ENCODE measurements at regions not wholly inside any gene's neighbourhood (a gene's known extent, or its start where the extent isn't known, plus 50 kb on each side); places are given as distances from the start of the nearest gene placed in this dataset.
"Not testable (repeated sequence)": the region's sequence is repeated elsewhere in the genome, so short reads cannot be mapped to it uniquely, and the experiment has no call there.

DNA sequence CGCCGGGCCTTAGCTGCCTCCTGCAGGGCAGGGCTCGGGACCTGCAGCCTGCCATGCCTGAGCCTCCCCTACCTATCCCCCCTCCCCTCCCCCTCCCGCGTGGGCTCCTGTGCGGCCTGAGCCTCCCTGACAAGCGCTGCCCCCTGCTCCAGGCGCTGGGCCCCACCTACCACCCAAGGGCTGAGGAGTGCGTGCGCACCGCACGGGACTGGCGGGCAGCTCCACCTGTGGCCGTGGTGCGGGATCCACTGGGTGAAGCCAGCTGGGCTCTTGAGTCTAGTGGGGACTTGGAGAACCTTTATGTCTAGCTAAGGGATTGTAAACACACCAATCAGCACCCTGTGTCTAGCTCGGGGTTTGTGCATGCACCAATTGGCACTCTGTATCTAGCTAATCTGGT lies 554.6 kb upstream of the ACTRT1 start:
- H3K36me3 ChIP-seq (replicated peaks in 1 of 2; ENCODE audit: control insufficient read depth in 2 of 2, insufficient read depth in 2 of 2, low read length in 2 of 2), result not testable (repeated sequence)

GRCh38 chrX:128606357-128606756 lies 554.2 kb upstream of the ACTRT1 start:
- not testable (repeated sequence) for H3K36me3 ChIP-seq (replicated peaks in 1 of 2; ENCODE audit: control insufficient read depth in 2 of 2, insufficient read depth in 2 of 2, low read length in 2 of 2); H3K4ac ChIP-seq (ENCODE audit: low read length); H3K14ac ChIP-seq (ENCODE audit: low read length); H3K23ac ChIP-seq (ENCODE audit: low read depth, low read length, poor library complexity); H3K4me1 ChIP-seq (ENCODE audit: control insufficient read depth in 2 of 2, insufficient read depth in 1 of 2, low read depth in 1 of 2, low read length in 2 of 2); H2BK120ac ChIP-seq (ENCODE audit: low read depth, low read length); H3K79me1 ChIP-seq (ENCODE audit: low read depth, low read length); H3K9ac ChIP-seq (ENCODE audit: low read depth, low read length, poor library complexity); H3K4me2 ChIP-seq (ENCODE audit: insufficient read depth, low read length, poor library complexity, severe bottlenecking); H2AK5ac ChIP-seq (ENCODE audit: low read depth, low read length); DNase-seq (ENCODE audit: low spot score); H2BK12ac ChIP-seq (ENCODE audit: low read length); H3K9me3 ChIP-seq (replicated peaks in 1 of 2; ENCODE audit: control insufficient read depth in 2 of 2, insufficient read depth in 1 of 2, low read depth in 1 of 2, low read length in 2 of 2); H2AFZ ChIP-seq (ENCODE audit: low read length); H3K18ac ChIP-seq (ENCODE audit: low read length); H4K91ac ChIP-seq (ENCODE audit: low read depth, low read length, poor library complexity); H2BK15ac ChIP-seq (ENCODE audit: low read length); H3K4me3 ChIP-seq (ENCODE audit: low read length in 2 of 2); H2BK5ac ChIP-seq (ENCODE audit: low read length); H3K27ac ChIP-seq (replicated peaks; ENCODE audit: low read length); H4K8ac ChIP-seq (ENCODE audit: low read depth, low read length); H3K27me3 ChIP-seq (ENCODE audit: control insufficient read depth in 3 of 3, insufficient read depth in 3 of 3, low read depth in 1 of 3, low read length in 3 of 3)
- no CpG with 5 or more reads among the region's 31 CpGs for WGBS, 2 donors (ENCODE audit: extremely low coverage in 2 of 2, insufficient read length in 2 of 2, insufficient replicate concordance in 1 of 2)

More for the DNA sequence above, 554.6 kb upstream of the ACTRT1 start:
- H3K9ac ChIP-seq (ENCODE audit: low read depth, low read length, poor library complexity); H4K91ac ChIP-seq (ENCODE audit: low read depth, low read length, poor library complexity); DNase-seq (ENCODE audit: low spot score); H2AK5ac ChIP-seq (ENCODE audit: low read depth, low read length); H3K27ac ChIP-seq (replicated peaks; ENCODE audit: low read length); H3K4me1 ChIP-seq (ENCODE audit: control insufficient read depth in 2 of 2, insufficient read depth in 1 of 2, low read depth in 1 of 2, low read length in 2 of 2); H3K4me2 ChIP-seq (ENCODE audit: insufficient read depth, low read length, poor library complexity, severe bottlenecking); H2BK120ac ChIP-seq (ENCODE audit: low read depth, low read length); H3K14ac ChIP-seq (ENCODE audit: low read length); H3K79me1 ChIP-seq (ENCODE audit: low read depth, low read length); H3K18ac ChIP-seq (ENCODE audit: low read length); H4K8ac ChIP-seq (ENCODE audit: low read depth, low read length); H3K4me3 ChIP-seq (ENCODE audit: low read length in 2 of 2); H3K23ac ChIP-seq (ENCODE audit: low read depth, low read length, poor library complexity); H2BK12ac ChIP-seq (ENCODE audit: low read length); H3K9me3 ChIP-seq (replicated peaks in 1 of 2; ENCODE audit: control insufficient read depth in 2 of 2, insufficient read depth in 1 of 2, low read depth in 1 of 2, low read length in 2 of 2); H3K27me3 ChIP-seq (ENCODE audit: control insufficient read depth in 3 of 3, insufficient read depth in 3 of 3, low read depth in 1 of 3, low read length in 3 of 3); H2AFZ ChIP-seq (ENCODE audit: low read length); H2BK5ac ChIP-seq (ENCODE audit: low read length); H2BK15ac ChIP-seq (ENCODE audit: low read length); H3K4ac ChIP-seq (ENCODE audit: low read length): not testable (repeated sequence)
- WGBS, 2 donors (ENCODE audit: extremely low coverage in 2 of 2, insufficient read length in 2 of 2, insufficient replicate concordance in 1 of 2), result no CpG with 5 or more reads among the region's 16 CpGs

- no CpG with 5 or more reads among the region's 2 CpGs for WGBS, 2 donors (ENCODE audit: extremely low coverage in 2 of 2, insufficient read length in 2 of 2, insufficient replicate concordance in 1 of 2)
- no peak for DNase-seq (ENCODE audit: low spot score)
Measured at GRCh38 chrX:128601706-128602105, 549.5 kb upstream of the ACTRT1 start.

GRCh38 chrX:128599632-128600031 lies 547.4 kb upstream of the ACTRT1 start:
- Histone ChIP-seq H3K4me3 (ENCODE audit: low read length in 2 of 2) (no peak overlapping the region), H4K8ac (ENCODE audit: low read depth, low read length) (no peak overlapping the region)

More at GRCh38 chrX:128601706-128602105, 549.5 kb upstream of the ACTRT1 start:
- no peak overlapping the region for H3K27ac ChIP-seq (replicated peaks; ENCODE audit: low read length)
- H3K36me3 ChIP-seq (replicated peaks in 1 of 2; ENCODE audit: control insufficient read depth in 2 of 2, insufficient read depth in 2 of 2, low read length in 2 of 2), result no peaks in the 10 kb centered on the region
- H3K4me2 ChIP-seq (ENCODE audit: insufficient read depth, low read length, poor library complexity, severe bottlenecking), result no peak overlapping the region
- H2BK120ac ChIP-seq (ENCODE audit: low read depth, low read length), result no peak overlapping the region
- no peak overlapping the region for H3K9ac ChIP-seq (ENCODE audit: low read depth, low read length, poor library complexity)
- H3K27me3 ChIP-seq (ENCODE audit: control insufficient read depth in 3 of 3, insufficient read depth in 3 of 3, low read depth in 1 of 3, low read length in 3 of 3), result no peaks in the 10 kb centered on the region
- no peaks in the 10 kb centered on the region for H3K4me1 ChIP-seq (ENCODE audit: control insufficient read depth in 2 of 2, insufficient read depth in 1 of 2, low read depth in 1 of 2, low read length in 2 of 2)
- no peak overlapping the region for H2AFZ ChIP-seq (ENCODE audit: low read length)
- no peaks in the 10 kb centered on the region for H3K79me1 ChIP-seq (ENCODE audit: low read depth, low read length)
- H4K8ac ChIP-seq (ENCODE audit: low read depth, low read length), result no peak overlapping the region
- no peaks in the 10 kb centered on the region for H3K9me3 ChIP-seq (replicated peaks in 1 of 2; ENCODE audit: control insufficient read depth in 2 of 2, insufficient read depth in 1 of 2, low read depth in 1 of 2, low read length in 2 of 2)
- H3K23ac ChIP-seq (ENCODE audit: low read depth, low read length, poor library complexity), result no peak overlapping the region
- H2BK12ac ChIP-seq (ENCODE audit: low read length), result no peak overlapping the region
- H3K18ac ChIP-seq (ENCODE audit: low read length), result no peak overlapping the region
- H3K4me3 ChIP-seq (ENCODE audit: low read length in 2 of 2), result no peak overlapping the region
- no peak overlapping the region for H3K14ac ChIP-seq (ENCODE audit: low read length)
- H2AK5ac ChIP-seq (ENCODE audit: low read depth, low read length), result no peak overlapping the region
- no peak overlapping the region for H4K91ac ChIP-seq (ENCODE audit: low read depth, low read length, poor library complexity)
- H3K4ac ChIP-seq (ENCODE audit: low read length), result no peak overlapping the region
- H2BK15ac ChIP-seq (ENCODE audit: low read length), result no peak overlapping the region
- no peak overlapping the region for H2BK5ac ChIP-seq (ENCODE audit: low read length)

More at GRCh38 chrX:128599632-128600031, 547.4 kb upstream of the ACTRT1 start:
- Histone ChIP-seq H2BK12ac (ENCODE audit: low read length) (no peak overlapping the region), H3K9ac (ENCODE audit: low read depth, low read length, poor library complexity) (no peak overlapping the region), H3K23ac (ENCODE audit: low read depth, low read length, poor library complexity) (no peak overlapping the region), H3K79me1 (ENCODE audit: low read depth, low read length) (no peaks in the 10 kb centered on the region), H2BK5ac (ENCODE audit: low read length) (no peak overlapping the region), H3K14ac (ENCODE audit: low read length) (no peak overlapping the region), H3K27me3 (ENCODE audit: control insufficient read depth in 3 of 3, insufficient read depth in 3 of 3, low read depth in 1 of 3, low read length in 3 of 3) (no peaks in the 10 kb centered on the region), H2BK15ac (ENCODE audit: low read length) (no peak overlapping the region), H3K18ac (ENCODE audit: low read length) (no peak overlapping the region), H3K36me3 (replicated peaks in 1 of 2; ENCODE audit: control insufficient read depth in 2 of 2, insufficient read depth in 2 of 2, low read length in 2 of 2) (no peaks in the 10 kb centered on the region), H4K91ac (ENCODE audit: low read depth, low read length, poor library complexity) (no peak overlapping the region), H2AFZ (ENCODE audit: low read length) (no peak overlapping the region), H3K4me1 (ENCODE audit: control insufficient read depth in 2 of 2, insufficient read depth in 1 of 2, low read depth in 1 of 2, low read length in 2 of 2) (no peaks in the 10 kb centered on the region), H3K4me2 (ENCODE audit: insufficient read depth, low read length, poor library complexity, severe bottlenecking) (no peak overlapping the region), H3K4ac (ENCODE audit: low read length) (no peak overlapping the region), H2AK5ac (ENCODE audit: low read depth, low read length) (no peak overlapping the region), H3K9me3 (replicated peaks in 1 of 2; ENCODE audit: control insufficient read depth in 2 of 2, insufficient read depth in 1 of 2, low read depth in 1 of 2, low read length in 2 of 2) (no peaks in the 10 kb centered on the region), H3K27ac (replicated peaks; ENCODE audit: low read length) (no peak overlapping the region), H2BK120ac (ENCODE audit: low read depth, low read length) (no peak overlapping the region)
- no CpG with 5 or more reads among the region's 1 CpG for WGBS, 2 donors (ENCODE audit: extremely low coverage in 2 of 2, insufficient read length in 2 of 2, insufficient replicate concordance in 1 of 2)
- DNase-seq (ENCODE audit: low spot score), result no peak
